ENCODE measurements at regions not wholly inside any gene's neighbourhood (a gene's known extent, or its start where the extent isn't known, plus 50 kb on each side); places are given as distances from the start of the nearest gene placed in this dataset.

DNA sequence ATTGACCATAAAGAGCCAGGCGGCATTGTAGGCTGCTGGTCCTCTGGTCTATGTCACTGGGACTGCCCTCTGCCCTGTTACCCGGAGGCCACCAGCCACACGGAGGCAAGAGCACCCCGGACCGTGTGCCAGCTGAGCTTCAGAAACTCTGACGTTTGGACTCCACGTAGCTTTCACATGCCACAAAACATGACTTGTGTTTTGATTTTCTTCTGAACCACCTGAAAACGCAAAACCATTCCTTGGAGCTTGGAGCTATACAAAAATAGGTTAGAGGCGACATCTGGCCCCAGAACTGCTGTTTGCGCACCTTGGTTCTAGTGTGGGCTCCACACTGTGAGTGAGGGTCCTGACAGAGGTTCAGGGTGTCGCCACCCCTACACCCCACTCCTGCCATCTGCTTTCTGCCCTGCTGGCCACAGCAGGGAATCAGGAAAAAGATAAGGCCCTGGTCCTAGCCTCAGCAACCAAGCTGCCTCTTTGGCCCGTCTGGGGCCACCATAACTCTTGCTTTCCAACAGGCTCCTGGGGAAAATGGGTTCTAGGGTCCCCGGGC is 151.3 kb upstream of the IRX2 start:
- DNase-seq, result no peak

DNA sequence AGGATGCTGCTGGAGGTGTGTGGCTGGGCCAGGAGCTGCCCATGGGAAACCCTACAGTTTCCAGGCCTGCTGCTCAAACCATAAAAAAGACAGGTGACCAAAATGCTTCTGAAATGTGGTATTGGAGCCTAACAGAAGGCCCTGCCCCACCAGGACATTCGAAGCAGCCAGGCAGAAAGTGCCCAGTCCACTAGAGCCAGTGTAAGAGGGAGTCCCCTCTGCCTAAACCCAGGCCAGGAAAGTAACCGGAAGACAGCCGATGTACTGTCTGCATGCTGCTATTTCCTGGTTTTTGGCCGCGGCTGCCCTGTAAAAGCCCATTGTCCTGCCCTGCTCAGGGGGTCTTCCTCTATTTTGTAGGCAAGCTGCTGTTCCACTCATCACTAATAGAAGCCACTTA is 150.7 kb upstream of the IRX2 start:
- DNase-seq, result no peak

DNA sequence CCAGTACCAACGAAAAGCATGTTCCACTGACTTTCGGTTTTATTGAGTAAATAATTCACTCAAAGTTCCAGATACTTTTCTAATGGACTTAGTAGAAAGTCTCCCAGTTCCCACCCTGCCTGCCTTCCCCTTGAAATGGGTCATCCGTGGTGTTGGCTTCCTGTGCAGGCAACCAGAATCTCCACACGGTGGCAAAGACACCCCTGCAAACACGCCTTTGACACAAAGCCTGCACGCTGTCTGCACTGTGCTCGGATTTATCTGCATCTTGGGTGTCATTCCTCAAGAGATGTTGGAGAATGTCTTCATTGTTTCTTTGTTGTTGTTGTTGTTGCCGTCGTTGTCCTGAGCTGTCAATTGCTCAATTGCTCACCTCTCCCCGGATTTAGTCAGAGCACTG is 150.0 kb upstream of the IRX2 start:
- no peak for DNase-seq

DNA sequence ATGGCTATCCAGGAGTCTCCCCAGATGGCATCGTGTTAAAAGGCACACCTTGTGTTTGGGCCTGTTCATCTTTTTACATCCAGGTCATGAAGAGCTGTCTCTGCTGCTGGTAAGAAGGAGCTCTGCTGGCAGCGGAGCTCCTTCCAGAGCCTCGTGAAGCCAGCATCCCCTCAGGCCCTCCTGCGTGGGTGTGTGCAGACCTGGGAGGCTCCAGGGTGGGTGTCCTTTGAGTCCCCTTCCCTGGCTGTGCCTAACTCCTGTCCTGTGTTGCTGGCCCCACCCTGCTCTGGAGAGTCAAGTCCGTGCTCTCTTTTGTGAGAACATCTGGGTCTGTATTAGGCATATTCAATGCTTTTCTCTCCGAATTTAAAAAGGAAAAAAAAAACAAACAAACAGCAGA is 149.6 kb upstream of the IRX2 start:
- no peak for DNase-seq

DNA sequence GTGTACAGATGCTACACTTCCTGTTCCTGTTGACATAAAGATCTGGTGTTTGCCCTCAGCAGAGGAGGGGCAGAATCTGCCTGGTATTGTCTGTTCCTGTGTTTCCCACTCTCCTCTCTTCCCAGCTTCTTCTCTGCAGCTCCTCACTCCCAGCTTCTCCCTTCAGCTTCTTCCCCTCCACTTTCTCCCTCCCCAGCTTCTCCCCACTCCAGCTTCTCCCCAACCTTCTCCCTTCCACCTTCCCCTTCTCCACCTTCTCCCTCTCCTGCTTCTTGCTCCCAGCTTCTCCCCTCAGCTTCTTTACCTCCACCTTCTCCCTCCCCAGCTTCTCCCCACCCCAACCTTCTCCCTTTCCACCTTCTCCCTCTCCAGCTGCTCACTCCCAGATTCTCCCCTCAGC is 148.9 kb upstream of the IRX2 start:
- no peak for DNase-seq

DNA sequence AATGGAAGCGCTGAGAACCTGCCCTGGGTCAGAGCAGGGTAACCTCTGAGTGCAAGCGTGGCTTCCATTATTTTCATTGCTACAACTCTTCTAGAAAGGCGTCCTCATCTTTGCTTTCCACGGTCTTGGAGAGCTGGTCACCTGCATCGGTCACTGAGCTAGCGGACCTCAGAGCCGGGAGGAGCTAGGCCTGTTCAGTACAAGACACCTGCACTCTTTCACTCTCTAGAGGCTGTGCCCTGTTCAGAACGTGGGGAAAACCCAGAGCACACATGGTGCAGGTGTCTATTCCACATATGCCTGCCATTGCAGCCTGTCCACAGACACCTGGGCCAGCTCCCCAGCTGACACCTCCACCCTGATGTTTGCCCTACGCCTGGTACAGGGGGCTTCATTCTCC is 147.8 kb upstream of the IRX2 start:
- no peak for DNase-seq

DNA sequence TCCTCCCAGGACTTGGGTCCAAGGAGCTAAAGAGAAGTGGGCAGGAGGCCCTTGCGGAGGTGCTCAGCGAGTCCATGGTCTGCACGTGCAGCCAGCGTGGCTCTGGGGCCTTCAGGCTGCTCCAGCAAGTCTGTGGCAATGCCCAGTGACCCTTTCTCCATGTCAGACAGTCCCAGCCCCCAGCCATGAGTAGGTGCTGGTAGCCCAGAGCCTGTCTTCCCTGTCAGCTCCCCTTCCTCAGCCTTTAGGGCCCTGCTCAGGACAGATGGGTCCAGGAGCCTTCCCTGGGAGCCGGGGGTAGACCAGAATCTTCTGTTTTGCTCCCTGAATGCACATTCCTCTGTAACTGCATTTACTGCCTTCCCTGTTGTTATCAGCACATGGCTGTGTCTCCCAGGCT is 147.2 kb upstream of the IRX2 start:
- DNase-seq, result no peak

DNA sequence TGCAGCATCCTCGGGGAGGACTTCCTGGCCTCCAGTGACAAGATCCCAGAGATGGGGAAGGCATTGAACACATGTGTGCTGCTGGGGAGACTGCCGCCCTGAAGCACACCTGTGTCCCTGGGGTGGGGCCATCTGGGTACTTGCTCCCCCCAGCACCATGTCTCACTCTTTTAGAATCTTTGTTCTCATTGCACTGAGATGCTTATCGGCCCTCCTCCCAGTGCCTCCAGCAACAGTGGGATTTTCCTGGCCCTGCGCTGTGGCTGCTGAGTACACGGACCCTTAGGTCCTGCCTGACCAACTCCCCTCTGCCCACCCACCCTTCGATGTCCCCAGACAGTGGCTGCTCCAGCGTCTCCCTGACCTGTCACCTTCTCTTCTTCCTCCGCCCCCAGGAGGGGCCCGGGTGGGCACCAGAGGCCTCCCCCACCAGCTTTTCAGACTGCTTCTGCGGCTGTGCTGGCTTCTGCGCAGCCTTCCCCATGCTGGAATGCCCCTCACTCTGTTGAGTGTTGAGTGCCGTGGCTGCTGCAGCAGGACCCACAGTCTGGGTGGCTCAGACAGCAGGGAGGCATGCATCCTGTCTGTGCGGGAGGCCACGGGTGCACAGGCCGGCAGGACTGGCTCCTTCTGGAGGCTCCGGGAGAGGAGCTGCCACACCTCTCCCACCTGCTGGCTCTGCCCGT is 145.9 kb upstream of the IRX2 start:
- no peak for DNase-seq

DNA sequence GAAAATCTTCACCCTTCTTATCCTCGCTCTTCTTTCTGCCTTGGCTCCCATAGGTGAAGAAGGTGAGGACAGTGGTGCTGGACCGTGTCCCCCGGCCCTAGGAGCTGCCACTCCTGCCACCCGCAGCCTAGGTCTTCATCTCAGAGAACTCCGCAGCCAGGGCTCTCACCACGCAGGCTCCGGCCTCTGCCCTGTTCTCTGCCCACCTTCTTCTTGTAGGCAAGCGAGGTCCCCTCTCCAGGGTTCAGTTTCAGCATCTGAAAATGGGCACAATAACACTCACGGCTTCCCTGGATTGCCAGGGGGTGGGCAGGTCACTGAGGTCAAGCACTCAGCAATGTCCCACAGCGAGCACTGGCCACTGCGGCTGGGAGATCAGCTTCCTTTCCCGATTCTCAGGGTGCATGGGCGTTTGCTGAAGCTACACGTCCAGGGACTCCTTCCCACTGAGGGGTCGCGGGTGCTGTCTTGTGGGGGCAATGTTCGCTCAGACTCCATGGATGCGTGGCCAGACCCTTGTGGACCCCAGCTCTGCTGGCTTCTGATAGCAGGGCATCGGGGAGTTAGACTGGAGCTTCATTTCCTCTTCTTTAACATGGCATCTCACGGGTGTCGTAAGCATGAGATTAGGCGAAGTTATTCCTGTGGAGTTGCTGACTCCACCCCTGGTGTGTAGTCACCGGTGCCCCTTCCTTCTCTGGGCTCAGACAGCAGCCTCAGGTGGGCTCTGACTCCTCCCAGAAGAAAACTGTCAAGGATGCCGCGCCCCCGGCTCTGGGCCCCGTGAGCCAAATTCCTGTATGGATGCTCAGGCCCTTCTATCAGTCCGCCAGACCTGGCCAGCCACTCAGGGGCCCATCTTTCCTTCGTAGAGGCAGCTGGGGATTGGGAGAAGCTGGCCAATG is 145.1 kb upstream of the IRX2 start:
- DNase-seq, result no peak

DNA sequence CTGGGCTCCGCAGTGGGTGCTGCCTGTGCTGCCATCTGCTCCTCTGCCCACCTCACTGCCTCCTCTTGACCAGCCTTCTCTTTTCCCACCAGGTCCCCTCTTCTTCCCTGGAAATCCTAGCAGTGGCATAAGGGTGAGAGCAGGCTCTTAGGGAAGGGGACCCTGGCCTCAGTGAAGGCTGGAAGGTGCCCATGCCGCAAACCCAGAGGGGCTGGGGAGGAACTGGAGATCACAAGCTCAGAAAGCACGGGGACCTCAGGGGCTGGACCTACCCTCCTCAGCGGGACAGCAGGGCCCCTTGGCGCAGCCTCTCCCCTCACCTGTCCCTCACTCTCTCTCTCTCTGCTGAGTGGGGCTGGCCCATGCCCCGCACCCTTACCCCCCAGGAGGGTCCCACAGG is 144.4 kb upstream of the IRX2 start:
- no peak for DNase-seq

DNA sequence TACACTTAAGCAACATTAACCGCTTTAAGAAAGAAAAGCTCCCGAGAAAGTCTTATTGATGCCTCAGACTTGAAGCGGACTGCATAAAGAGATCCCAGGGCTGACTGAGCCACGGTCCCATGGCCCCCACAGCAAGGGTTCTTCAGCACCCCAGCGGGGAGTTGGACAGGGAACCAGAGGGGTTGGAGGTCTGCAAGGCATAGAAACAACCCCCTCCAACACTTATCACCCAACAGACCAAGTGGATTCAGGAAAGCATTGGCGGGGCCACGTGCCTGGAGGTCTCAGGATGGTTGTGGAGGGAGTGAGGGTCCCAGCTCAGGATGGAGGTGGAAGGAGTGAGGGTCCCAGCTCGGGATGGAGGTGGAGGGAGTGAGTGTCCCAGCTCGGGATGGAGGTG is 143.7 kb upstream of the IRX2 start:
- no peak for DNase-seq

DNA sequence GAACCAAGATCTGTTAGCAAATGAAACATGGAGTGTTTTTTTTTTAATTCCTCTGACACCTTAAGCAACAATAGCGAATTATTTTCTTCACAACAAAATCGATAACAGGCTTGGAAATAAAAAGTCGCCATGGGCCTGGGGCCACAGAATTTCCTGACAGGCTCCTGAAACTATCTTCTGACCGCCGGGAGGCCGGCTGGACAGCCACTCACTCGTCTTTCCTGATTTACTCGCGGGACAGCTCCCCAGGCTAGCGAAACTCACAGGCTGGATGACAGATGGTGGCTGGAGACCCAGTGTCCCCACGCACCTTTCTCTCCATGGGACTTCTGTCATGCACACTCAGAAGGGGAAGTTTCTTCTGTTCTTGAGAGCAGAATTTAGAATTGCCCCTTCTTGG is 143.3 kb upstream of the IRX2 start:
- DNase-seq, result no peak

DNA sequence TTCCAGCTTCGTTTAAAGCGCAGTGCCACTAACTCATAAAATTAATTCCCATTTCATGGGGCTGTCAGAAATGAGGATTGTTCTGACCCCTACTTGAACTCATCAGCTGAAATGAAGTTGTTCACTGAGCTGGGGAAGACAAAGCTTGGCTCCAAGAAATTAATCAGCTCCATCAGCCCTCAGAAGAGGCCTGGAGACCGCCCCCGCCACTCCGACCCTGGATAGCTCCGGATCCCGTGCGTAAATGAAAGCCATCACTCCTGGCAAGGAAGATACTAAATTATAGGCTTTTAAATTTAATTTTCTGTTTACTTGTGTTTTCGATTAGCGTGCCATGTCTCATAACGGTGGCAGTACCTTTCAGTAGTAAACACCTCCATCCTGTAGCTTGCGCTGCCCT is 142.8 kb upstream of the IRX2 start:
- no peak for DNase-seq

DNA sequence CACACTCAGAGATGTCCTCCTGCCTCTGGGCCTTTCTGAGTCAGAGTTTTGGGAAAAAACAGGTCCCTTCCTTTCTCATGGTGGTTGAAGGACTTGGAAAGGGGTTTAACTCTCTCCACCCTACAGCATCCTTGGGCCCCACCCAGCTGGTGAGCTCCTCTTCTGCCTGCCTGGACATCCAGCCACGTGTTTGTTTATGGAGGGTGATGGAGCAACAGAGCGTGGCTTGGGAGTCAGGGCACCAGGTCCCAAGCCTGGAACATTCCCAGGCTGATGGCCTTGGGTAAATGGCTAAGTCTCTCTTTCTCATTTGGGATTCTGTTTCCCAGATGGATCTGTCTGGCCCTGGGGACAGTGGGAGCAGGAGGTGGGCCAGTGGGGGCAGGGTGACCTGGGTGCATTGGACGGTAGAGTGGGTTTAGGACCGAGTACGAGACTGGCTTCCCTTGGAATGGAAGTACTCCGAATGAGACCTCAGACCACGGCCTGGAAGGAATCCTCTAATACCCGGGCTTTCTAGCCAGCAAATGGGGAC is 141.1 kb upstream of the IRX2 start:
- DNase-seq, result no peak

DNA sequence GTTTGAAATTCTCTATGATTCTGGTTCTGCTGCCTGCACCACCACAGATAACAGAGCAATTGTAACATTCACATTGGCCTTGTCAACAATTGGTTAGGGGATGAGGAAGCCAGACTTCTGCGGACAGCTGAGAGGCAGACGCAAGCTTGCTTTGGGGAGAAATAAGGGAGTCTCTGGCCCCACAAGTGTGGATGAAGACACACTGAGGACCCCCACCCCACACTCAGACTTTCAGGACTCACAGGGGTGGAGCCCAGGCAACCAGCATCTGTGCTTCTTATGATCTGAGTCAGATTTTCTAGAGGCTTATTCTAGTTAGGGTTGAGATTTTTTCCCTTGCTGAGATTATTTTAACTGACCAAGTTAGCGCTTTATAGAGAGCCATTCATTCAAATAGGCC is 140.3 kb upstream of the IRX2 start:
- DNase-seq, result no peak

DNA sequence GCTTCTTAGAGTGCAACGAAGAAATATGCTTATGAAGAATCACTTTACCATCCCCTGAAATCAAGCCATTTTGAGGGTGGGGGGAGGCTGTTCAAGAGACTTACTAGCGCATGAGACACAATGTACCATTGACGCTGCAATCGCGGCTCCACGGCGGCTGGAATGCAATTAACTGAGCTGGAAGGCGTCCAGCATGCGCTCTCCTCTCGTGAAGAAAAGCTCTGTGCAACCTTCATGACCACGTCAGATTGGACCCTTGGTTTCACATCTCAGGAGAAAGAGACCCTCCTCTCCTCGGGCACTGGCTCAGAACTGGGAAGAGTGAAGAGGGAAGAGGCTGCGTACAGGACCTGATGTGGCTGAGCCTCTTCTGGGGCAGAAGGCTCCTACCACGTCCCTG is 138.5 kb upstream of the IRX2 start:
- DNase-seq, result no peak

DNA sequence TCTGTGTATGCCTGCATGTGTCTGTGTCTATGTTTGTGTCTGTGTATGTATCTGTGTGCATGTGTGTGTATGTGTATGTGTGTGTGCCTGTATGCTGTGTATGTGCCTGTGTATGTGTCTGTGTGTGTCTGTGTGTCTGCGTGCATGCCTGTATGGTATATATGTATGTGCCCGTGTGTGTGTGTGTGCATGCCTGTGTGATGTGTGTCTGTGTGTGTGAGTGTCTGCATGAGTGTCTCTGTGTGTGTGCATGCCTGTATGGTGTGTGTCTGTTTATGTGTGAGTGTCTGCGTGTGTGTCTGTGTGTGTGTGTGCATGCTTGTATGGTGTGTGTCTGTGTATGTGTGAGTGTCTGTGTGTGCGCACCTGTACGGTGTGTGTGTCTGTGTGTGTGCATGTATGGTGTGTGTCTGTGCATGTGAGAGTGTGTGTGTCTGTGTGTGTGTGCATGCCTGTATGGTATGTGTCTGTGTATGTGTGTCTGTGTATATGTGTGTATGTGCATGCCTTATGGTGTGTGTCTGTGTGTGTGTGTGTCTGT is 137.1 kb upstream of the IRX2 start:
- DNase-seq, result no peak

DNA sequence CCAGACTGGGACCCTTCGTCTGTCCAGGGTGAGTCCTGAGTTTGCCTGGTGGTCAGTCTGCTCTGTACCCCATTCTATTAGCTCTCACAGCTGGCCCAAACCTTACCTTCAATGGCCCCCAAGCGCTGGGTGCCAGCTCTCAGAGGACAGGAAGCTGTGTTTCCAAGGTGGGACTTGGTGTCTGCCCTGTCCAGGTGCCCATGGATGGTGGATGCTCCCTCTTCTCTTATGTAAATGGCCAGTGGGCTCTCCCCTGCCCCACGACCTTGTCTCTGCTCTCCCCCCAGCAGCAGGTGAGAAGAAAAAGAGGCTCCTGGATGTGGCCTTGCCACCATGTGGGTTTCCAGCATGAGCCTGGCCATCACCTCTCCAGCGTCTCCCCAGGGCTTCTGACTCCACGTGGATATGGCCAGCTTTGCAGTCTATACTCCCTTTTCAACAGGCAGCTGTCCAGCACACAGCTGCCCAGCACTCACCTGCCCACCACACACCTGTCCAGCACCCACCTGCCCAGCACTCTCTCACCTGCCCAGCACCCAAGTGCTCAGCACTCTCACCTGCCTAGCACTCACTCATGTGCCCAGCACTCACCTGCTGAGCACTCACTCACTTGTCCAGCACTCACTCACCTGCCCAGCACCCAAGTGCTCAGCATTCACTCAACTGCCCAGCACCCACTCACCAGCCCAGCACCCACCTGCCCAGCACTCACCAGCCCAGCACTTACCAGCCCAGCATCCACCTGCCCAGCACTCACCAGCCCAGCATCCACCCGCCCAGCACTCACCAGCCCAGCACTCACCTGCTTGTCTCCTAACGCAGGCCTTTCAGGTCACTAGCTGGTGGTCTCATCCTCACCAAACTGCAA is 136.2 kb upstream of the IRX2 start:
- no peak for DNase-seq

DNA sequence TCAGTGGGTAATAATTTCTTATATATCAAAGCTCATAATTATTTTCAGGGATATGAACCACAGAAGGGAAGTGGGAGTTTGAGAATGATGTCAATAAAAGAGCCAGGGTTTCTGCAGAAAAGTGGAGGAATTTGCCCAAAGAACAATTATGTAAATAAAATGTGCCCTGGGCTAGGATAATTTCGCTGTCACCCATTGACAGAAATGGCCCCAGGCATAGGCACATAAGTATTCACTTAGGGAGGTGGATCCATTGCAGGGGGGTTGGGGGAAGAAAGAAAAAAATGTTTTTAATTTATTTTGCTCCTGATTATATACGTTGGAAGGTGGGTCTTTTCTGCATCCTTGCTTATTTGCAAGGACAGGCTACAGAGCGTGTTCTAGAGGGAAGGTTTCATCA is 135.1 kb upstream of the IRX2 start:
- no peak for DNase-seq

DNA sequence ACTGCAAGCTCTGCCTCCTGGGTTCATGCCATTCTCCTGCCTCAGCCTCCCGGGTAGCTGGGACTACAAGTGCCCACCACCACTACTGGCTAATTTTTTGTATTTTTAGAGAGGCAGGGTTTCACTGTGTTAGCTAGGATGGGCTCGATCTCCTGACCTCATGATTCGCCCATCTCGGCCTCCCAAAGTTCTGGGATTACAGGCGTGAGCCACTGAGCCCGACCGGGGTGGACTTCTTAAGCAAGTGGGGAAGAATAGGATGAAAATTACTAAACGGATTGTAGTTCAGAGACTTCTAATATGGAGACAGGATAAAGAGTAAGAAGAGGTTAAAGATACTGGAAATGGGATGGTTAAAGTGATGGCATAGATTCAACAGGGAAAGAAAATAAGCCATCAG is 132.3 kb upstream of the IRX2 start:
- no peak for DNase-seq

DNA sequence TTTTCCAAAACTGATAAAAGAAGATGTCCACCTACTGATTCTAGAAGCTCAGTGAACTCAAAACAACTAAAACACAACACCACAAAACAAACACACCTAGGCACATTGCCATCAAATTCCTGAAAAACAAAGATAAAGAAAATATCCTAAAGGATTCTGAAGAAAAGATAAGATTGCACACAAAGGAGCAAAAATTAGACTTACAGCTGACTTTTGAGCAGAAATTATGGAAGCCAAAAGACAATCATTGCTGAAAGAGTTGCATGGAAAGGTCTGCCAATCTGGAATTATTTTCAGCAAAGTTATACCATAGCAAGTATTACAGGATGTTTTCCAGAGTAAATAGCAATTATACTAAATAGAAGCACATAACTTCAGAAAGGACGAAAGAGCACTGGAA is 128.2 kb upstream of the IRX2 start:
- no peak for DNase-seq

DNA sequence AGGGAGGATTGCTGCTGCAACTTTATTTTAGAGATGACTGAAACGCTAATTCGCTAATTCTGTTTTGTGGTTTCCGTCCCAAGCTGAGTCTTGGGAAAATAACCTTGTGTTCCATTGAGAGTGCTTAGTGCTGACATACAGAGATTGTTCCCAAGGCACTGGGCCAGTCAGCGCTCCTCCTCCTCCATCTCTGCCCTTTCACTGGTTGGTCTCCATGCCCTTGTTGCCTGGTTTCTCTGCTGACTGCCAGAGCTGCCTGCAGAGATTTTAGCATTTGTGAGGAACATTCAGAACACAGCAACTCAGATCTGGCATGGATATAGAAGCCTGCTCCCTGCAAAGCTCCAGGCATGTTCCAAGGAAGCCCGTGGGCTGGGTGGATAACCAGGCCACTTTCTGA is 126.0 kb upstream of the IRX2 start:
- no peak for DNase-seq

DNA sequence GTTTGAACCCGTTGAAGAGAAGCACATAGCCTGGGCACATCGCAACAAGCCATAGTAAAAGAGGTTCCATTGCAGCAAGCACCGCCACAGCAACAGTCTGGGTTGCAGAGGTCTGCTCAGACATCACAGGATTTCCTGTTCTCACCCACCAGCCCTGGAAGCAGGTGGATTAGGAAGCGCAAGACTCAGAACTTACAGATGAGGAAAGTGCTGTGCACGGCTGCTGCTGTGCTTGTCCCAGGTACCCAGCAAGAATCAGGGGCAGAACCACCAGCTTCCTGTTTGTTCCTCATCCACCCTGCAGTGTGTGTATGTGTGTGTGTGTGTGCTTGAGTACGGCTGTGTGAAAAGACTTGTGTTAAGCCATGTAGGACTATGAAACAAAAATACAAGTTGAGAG is 124.7 kb upstream of the IRX2 start:
- no peak for DNase-seq

Data from EL (cell line).